GM08714 (cell line): ENCODE measurements at regions not wholly inside any gene's neighbourhood (a gene's known extent, or its start where the extent isn't known, plus 50 kb on each side); places are given as distances from the start of the nearest gene placed in this dataset.

ENCODE experiments used
- H3K4me3 ChIP-seq: fragments of 200-500 bp; sonication (Bioruptor generic); 2 replicates; pipeline ENCODE4 v1.5.1; 2014; ENCODE audit warnings: mild to moderate bottlenecking, low read length, inconsistent platforms
- ZNF274 ChIP-seq: IDR thresholded peaks from 2 replicates; pipeline ENCODE4 v1.6.1; 2012; ENCODE audit warnings: mild to moderate bottlenecking, low read depth, low read length

DNA sequence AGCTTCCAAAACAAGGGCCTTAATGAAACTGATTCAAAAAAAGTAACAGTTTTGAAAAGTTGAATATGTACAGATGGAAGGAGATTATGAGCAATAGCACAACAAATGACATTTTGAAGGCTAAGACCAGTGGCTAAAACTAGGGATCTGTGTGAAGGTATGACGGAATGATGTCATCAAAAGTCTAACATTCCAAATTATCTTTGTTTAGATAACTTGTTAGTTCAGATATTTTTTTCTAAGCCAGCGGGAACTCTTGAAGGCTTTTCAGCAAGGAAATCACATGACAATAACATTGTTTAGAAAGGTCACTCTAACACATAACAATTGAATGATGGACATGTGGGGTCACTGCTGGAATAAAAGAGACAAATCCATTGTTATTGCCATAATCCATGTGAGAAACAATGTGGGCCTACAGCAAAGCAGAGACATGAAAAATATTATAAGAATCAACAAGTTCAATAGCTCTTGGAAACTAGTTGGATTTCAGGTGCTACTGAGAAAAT is 260.5 kb downstream of the CASP12 start:
- no peak for TF ChIP-seq ZNF274
- no peak overlapping the region for H3K4me3 ChIP-seq

DNA sequence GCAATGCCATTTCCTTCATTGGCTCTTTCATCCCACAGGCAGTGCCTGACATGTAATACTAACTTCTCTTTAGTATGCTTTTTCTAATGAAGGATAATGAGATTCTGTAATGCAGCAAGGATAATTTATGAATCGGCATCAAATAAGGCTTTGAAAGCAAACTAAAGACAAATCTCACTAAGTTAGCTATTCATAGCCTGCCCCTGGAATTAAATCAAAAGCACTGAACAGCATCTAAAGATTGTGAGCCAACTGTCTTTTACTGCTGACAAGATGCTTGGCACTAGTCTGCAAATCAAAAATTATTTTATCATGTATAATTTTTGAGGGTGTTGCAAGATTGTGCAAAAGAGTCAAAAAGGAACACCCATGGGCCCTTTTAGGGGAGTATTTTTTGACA is 265.0 kb downstream of the CASP12 start:
- H3K4me3 ChIP-seq: no peak overlapping the region
- TF ChIP-seq ZNF274: no peak

DNA sequence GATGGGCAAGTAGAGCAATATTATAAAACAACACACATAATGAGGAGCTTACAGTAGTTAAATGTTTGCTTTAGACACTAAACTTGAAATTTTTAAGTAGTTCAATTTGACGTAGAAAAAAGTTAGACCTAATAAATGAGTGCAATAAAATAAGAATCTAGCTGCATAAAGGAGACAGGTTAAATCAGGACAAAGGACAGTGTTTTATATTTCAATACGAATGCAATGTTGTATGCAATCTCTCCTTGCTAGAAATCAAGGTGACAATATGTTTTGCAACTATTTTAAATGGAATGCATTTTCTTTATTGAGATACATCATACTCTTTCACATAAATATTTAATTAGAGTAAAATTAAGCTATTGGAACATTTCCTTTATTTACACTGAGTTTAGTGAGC is 267.9 kb downstream of the CASP12 start:
- no peak for TF ChIP-seq ZNF274
- H3K4me3 ChIP-seq: no peak overlapping the region

DNA sequence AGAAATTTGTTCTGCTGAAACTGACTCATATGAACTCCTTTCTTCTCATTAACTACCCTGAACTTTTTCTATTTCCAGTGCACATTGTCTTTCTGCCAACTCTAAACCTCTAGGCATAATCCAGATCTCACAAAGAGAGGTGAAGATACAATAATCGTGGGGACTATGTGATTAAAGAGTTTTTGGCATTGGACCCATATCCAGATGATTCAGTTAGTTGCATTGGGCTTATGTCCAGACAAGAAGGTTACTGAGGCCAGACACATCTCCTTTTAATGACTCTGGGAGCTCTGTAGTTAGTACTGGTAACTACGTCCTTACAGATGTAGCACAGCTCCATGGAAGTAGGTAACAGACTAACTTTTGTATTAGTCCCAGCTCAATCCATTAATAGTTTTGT is 273.0 kb downstream of the CASP12 start:
- H3K4me3 ChIP-seq: no peak overlapping the region
- no peak for TF ChIP-seq ZNF274

DNA sequence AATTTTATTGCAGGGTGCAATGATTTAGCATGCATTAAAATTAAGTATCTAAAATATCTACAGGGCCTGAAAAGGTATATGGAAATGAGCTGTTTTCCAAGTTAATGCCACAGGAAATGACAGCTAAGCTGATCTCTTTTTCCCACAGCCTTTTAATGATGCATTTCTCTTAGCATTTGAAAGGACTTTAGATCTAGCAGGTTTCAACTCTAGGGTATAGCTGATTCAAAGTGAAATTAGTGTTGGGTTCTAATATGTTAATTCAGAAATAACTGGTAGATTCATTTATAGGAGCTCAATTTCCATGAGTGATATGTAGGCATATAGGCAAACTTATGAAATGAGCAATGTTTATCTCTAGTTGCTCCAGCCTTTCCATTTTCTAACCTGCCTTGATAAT is 274.2 kb downstream of the CASP12 start:
- no peak overlapping the region for H3K4me3 ChIP-seq
- TF ChIP-seq ZNF274: no peak

DNA sequence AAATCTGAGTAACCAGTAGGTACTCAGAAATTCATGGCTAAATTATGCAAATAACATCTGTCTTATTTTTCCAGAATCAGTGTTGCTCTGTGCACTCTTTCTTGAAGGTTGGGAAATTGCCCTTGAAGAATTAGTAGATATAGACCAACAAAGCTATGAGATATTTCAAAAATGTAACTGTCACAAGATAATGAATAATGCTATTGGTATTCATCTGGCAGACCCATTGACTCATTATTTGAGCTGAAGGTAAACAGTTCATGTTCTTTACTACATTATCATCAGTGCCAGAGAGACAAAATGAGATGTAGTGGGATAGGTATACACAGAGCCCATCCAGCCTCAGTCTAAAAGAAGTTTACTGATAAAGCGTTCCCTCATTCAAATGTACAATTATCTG is 274.7 kb downstream of the CASP12 start:
- H3K4me3 ChIP-seq: no peak overlapping the region
- no peak for TF ChIP-seq ZNF274

- no peak overlapping the region for H3K4me3 ChIP-seq
- no peak for TF ChIP-seq ZNF274
These were observed 277.3 kb downstream of the CASP12 start for GRCh38 chr11:104620991-104621390.

DNA sequence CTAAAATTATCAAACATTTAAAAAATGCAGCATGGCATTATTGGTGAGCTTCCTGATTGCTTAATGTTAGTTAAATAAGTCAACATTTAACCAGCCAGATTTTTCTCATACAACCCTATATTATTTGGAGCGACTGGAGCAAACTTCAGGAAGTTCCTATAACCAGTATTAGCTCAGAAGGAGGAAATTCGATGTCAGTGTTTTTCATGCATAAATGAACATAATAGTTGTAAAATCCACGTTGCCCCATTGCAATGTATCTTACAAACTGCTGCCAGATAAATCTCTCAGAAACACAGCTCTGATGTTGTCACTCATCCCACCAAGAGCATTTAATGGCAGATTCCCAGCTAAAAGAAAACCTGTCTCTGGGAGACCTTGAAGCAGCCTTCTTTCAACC is 278.5 kb downstream of the CASP12 start:
- TF ChIP-seq ZNF274: no peak
- no peak overlapping the region for H3K4me3 ChIP-seq

GRCh38 chr11:104618954-104619353 is 279.3 kb downstream of the CASP12 start:
- TF ChIP-seq ZNF274: no peak
- H3K4me3 ChIP-seq: no peak overlapping the region

GRCh38 chr11:104614961-104615360 is 283.3 kb downstream of the CASP12 start:
- TF ChIP-seq ZNF274: no peak
- H3K4me3 ChIP-seq: no peak overlapping the region

GRCh38 chr11:104614117-104614680 is 284.1 kb downstream of the CASP12 start:
- TF ChIP-seq ZNF274: no peak
- H3K4me3 ChIP-seq: no peak overlapping the region

DNA sequence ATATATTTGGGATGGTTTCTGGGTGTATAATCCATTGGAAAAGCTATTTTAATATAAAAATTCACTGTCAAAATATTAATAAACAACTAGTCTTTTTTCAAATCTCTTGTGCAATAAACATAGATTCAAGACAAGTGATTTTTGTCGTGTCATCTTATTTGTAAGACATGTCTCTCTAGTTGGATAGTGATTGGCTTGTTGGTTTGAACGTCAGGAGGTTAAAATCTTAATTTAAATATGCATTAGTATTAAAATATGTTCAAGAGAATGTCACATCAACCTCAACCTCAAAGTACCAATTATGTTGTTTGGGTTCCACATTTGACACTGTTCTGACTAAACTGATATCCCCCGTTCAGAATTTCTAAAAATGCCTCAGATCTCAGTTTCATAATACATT is 287.6 kb downstream of the CASP12 start:
- no peak for TF ChIP-seq ZNF274
- no peak overlapping the region for H3K4me3 ChIP-seq

- TF ChIP-seq ZNF274: no peak
- H3K4me3 ChIP-seq: no peak overlapping the region
These were observed 288.8 kb downstream of the CASP12 start for GRCh38 chr11:104609311-104610085.

DNA sequence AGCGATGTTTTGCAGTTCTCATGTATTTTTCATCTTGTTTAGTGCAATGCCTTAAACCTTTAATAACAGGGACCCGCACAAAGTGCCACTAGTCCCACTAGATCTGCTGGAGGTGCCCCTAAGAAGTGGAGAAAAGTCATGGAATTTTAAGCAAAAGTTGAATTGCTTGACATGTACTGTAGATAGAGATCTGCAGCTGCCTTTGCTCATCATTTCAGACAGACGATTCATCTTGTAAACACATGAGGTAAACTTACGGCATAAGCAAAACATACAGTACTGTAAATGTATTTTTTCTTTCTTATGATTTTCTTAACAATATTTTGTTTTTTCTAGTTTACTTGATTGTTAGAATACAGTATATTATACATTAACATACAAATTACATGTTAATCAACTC is 295.6 kb downstream of the CASP12 start:
- H3K4me3 ChIP-seq: no peak overlapping the region
- no peak for TF ChIP-seq ZNF274

GRCh38 chr11:104594228-104594958 is 303.9 kb downstream of the CASP12 start:
- no peak overlapping the region for H3K4me3 ChIP-seq
- no peak for TF ChIP-seq ZNF274
